VCaP (cell line): ENCODE measurements at regions not wholly inside any gene's neighbourhood (a gene's known extent, or its start where the extent isn't known, plus 50 kb on each side); places are given as distances from the start of the nearest gene placed in this dataset.

ENCODE experiments used
- H3K27ac ChIP-seq: fragments of 450-650 bp; 2 replicates; pipeline ENCODE4 v1.5.1; 2017
- CTCF ChIP-seq: fragments of 450-650 bp; conservative IDR thresholded peaks from 2 replicates; pipeline ENCODE4 v1.5.1; 2017; ENCODE audit warnings: mild to moderate bottlenecking, moderate library complexity

DNA sequence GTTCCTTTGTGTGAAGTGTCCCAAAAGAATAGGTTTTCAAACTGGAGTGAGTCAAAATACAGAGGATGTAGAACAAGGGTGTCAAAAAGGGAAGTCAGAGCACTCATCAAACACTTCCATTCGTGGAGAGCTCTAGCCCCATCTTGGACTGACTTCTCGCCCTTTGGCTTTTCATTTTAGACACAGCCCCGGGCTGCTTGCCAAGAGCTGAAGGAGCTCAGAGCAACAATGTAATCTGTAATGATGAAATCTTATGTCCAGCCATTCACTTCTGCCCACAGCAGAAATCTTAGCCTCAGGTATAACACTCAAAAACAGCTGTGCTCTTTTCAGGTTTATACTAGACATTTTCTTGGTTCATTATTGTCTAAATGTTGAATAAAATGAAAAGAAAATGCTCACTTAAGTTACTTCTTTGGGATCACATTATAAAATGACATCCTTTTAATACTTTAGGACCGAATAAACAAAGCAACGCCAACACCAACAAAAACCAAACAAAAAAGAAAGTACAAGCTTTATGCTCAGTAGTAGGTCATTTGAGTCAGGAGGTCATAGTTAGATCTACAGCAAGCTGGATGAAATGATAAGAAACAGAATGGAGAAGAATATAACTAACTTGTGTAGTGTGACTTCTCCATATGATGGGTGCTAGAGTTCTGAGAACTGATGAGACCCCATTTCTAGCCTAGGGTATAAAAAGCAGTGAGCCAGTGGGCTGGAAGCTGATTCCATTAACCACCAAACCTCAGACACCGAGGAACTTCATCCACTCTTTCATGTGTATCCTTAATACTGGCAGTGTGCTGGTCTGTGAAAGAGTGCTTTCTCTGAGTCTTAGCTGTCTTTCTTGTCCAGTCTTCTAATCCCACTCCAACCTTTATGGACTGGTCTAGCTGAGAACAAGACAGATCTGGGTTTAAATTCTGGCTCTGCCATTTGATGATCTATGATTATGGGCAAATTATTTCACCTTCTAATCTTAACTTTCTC, 131.8 kb upstream of the SLC7A14 start:
- no peak for TF ChIP-seq CTCF
- no peak overlapping the region for H3K27ac ChIP-seq

GRCh38 chr3:170716172-170716805, 130.4 kb upstream of the SLC7A14 start:
- H3K27ac ChIP-seq, result no peak overlapping the region
- no peak for TF ChIP-seq CTCF

DNA sequence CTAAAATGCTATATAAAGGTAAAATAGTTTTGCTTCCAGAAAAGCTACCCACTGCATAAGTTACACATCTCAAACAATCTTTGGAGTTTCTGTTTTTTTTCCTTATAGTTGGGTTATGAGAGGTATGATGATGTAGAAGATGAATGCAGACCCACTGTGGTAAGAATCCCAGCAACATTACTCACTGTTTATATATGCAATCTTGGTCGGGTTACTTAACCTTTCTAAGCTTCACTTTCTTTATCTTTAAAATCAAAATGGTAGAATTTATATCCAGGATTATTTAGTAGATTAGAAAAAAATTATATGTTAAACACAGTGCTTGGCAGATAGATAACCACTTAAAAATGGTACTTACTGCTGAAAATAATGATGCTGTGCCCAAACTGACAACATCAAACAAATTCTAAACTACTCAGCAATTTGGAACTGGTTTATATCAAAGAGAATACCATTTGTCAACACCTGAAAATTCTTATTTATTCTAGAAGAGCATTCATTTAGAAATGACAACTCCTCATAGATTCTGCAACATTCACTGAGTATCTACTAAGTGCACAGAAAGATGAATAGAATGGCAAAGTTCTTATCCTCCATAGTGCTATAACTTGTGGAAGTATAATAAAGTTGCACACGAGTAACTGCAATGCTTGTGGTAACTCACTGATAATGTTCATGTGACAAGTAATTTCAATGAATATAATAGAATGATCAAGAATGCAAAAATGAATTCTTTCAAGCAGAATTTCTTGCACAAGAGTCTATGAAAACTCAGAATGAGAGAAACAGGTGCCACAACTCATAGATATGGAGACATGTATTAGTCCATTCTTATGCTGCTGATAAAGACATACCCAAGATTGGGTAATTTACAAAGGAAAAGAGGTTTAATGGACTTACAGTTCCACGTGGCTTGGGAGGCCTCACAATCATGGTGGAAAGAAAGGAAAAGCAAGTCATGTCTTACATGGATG, 129.0 kb upstream of the SLC7A14 start:
- no peak overlapping the region for H3K27ac ChIP-seq
- TF ChIP-seq CTCF, result no peak

GRCh38 chr3:170714122-170714521, 128.2 kb upstream of the SLC7A14 start:
- no peak for TF ChIP-seq CTCF
- H3K27ac ChIP-seq, result no peak overlapping the region

- no peak for TF ChIP-seq CTCF
- no peak overlapping the region for H3K27ac ChIP-seq
Observed at GRCh38 chr3:170713653-170714052, 127.8 kb upstream of the SLC7A14 start.

- H3K27ac ChIP-seq, result no peak overlapping the region
- no peak for TF ChIP-seq CTCF
Observed at GRCh38 chr3:170712798-170713197, 126.9 kb upstream of the SLC7A14 start.
